ENCODE measurements at regions not wholly inside any gene's neighbourhood (a gene's known extent, or its start where the extent isn't known, plus 50 kb on each side); places are given as distances from the start of the nearest gene placed in this dataset.

GRCh38 chr11:116478669-116479668 is 293.8 kb downstream of the BUD13 start:
- Histone ChIP-seq H3K9ac (ENCODE audit: low read length) (no peak overlapping the region), H3K4me1 (ENCODE audit: low read length) (no peaks in the 10 kb centered on the region), H3K9me3 (ENCODE audit: insufficient read depth, low read length) (no peaks in the 10 kb centered on the region), H3K36me3 (replicated peaks; ENCODE audit: low read depth, low read length) (no peaks in the 10 kb centered on the region), H3K27ac (ENCODE audit: low read length) (no peak overlapping the region), H3K4me3 (ENCODE audit: low read length) (no peak overlapping the region), H2AFZ (ENCODE audit: low read depth, low read length) (no peak overlapping the region), H3K27me3 (ENCODE audit: low read depth, low read length) (peaks cover 19% of the 10 kb centered on the region), H3K4me2 (ENCODE audit: low read length) (no peak overlapping the region), H3K79me2 (ENCODE audit: low read length) (no peaks in the 10 kb centered on the region), H4K20me1 (ENCODE audit: insufficient read depth, low read length) (no peaks in the 10 kb centered on the region)
- TF ChIP-seq CTCF (IDR thresholded peaks at IDR 0.05; ENCODE audit: low read depth, low read length) (no peak), EZH2phosphoT487 (IDR thresholded peaks at IDR 0.05; ENCODE audit: low read depth) (no peak)

GRCh38 chr11:116478205-116478604 is 294.6 kb downstream of the BUD13 start:
- TF ChIP-seq EZH2phosphoT487 (IDR thresholded peaks at IDR 0.05; ENCODE audit: low read depth), result no peak
- no peak for TF ChIP-seq CTCF (IDR thresholded peaks at IDR 0.05; ENCODE audit: low read depth, low read length)
- no peak overlapping the region for H3K4me2 ChIP-seq (ENCODE audit: low read length)

GRCh38 chr11:116473790-116474346 is 298.9 kb downstream of the BUD13 start:
- H2AFZ ChIP-seq (ENCODE audit: low read depth, low read length), result no peak overlapping the region

More at GRCh38 chr11:116478205-116478604, 294.6 kb downstream of the BUD13 start:
- Histone ChIP-seq H3K9ac (ENCODE audit: low read length) (no peak overlapping the region), H3K36me3 (replicated peaks; ENCODE audit: low read depth, low read length) (no peaks in the 10 kb centered on the region), H3K79me2 (ENCODE audit: low read length) (no peaks in the 10 kb centered on the region), H4K20me1 (ENCODE audit: insufficient read depth, low read length) (no peaks in the 10 kb centered on the region), H3K9me3 (ENCODE audit: insufficient read depth, low read length) (no peaks in the 10 kb centered on the region), H3K27me3 (ENCODE audit: low read depth, low read length) (peaks cover 24% of the 10 kb centered on the region), H3K4me1 (ENCODE audit: low read length) (no peaks in the 10 kb centered on the region), H3K27ac (ENCODE audit: low read length) (no peak overlapping the region), H3K4me3 (ENCODE audit: low read length) (no peak overlapping the region), H2AFZ (ENCODE audit: low read depth, low read length) (no peak overlapping the region)

More at GRCh38 chr11:116473790-116474346, 298.9 kb downstream of the BUD13 start:
- H3K27ac ChIP-seq (ENCODE audit: low read length), result no peak overlapping the region
- H3K4me1 ChIP-seq (ENCODE audit: low read length), result no peaks in the 10 kb centered on the region
- H3K79me2 ChIP-seq (ENCODE audit: low read length), result no peaks in the 10 kb centered on the region
- no peaks in the 10 kb centered on the region for H4K20me1 ChIP-seq (ENCODE audit: insufficient read depth, low read length)
- H3K9ac ChIP-seq (ENCODE audit: low read length), result no peak overlapping the region
- H3K27me3 ChIP-seq (ENCODE audit: low read depth, low read length), result peaks cover 39% of the 10 kb centered on the region
- no peaks in the 10 kb centered on the region for H3K9me3 ChIP-seq (ENCODE audit: insufficient read depth, low read length)
- H3K4me2 ChIP-seq (ENCODE audit: low read length), result no peak overlapping the region
- TF ChIP-seq CTCF (IDR thresholded peaks at IDR 0.05; ENCODE audit: low read depth, low read length), result no peak
- no peak for TF ChIP-seq EZH2phosphoT487 (IDR thresholded peaks at IDR 0.05; ENCODE audit: low read depth)
- no peak overlapping the region for H3K4me3 ChIP-seq (ENCODE audit: low read length)
- no peaks in the 10 kb centered on the region for H3K36me3 ChIP-seq (replicated peaks; ENCODE audit: low read depth, low read length)

Measured in OCI-LY3 (cell line).